GM21825 (cell line): ENCODE measurements at regions not wholly inside any gene's neighbourhood (a gene's known extent, or its start where the extent isn't known, plus 50 kb on each side); places are given as distances from the start of the nearest gene placed in this dataset.

Source experiments
- ATAC-seq: cut with Tn5 transposase; IDR thresholded peaks from one replicate; pipeline ENCODE4 v1.9.1; 2021; ENCODE audit warnings: mild to moderate bottlenecking, moderate library complexity; ENCODE audit not compliant: unreplicated experiment

DNA sequence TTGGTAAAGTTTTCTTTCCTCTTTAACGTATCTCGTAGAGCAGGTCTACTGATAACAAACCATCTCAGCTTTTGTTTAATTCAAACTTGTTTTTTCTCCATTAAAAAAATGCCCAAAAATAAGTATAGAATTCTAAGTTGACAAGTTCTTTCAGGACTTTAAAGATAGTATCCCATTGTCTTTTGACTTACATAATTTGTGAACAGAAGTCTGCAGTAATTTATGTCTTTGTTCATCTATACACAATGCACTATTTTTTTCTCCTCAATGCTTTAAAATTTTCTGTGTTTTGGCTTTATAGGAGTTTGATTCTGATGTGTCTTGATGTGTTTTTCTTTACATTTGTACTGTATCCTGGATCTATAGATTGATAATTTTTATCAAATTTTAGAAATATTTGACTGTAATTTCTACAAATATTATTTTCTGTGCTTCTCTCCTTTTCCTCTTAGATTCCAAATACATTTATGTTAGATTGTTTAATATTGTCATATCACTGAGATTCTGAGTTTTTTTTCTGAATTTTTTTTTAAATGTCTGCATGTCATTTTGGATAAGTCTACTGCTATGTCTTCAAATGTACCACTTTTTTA is 143.3 kb downstream of the FTCDNL1 start:
- ATAC-seq, result no peak

DNA sequence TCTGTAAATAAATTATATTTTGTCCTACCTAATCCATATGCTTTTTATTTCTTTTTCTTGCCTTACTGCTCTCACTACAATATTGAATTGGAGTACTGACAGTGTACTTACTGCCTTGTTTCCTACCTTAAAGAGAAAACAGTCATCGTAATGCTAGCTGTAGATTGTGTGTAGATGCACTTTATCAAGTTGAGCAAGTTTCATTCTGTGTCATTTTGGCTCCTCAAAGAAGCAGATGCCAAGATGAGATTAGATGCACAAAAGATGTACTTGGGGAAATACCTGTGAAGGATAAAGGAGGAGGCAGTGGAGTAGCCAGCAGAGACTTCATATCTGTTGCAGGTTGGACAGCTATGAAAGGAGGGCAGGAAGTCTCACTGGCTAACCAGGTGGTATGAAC is 145.5 kb downstream of the FTCDNL1 start:
- ATAC-seq, result no peak

DNA sequence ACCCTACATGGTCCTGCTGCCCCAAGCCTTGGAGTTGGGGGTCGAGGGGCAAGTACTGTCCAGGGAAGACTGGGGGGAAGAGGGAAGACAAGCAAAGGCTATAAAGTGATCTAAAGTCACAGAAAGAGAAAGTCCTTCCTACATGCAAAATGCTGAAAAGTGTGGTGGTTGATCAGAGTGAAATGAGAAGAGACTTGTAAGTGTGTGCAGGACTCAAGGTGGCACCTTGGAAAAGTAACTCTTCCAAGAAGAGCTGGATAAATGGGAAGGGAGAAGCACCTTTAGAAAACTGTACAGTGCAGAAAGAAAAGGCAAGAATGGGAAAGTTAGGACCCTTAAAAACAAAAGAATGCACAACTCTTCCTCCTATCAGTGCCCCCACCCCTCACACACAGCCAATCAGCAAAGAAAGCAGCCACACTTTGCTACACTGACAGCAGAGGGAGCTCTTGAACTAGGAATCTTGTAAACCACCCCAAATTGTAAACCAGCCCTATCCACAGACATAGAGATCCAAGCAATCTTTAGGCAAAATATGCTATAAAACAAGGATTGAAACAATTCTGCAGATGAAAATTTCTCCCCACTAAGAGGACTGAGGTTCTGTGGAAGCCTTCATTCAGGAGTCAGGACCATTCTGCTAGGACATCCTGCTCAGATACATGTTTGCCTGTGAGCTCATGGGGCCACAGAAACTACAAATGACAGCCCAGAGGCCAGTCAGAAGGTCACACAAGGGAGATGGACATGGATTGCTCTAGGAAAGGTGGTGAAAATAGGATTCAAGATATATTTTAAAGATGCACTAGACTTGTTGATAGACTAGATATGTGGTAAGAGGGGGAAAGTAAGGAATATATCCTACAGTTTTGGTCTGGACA is 146.4 kb downstream of the FTCDNL1 start:
- ATAC-seq, result no peak

DNA sequence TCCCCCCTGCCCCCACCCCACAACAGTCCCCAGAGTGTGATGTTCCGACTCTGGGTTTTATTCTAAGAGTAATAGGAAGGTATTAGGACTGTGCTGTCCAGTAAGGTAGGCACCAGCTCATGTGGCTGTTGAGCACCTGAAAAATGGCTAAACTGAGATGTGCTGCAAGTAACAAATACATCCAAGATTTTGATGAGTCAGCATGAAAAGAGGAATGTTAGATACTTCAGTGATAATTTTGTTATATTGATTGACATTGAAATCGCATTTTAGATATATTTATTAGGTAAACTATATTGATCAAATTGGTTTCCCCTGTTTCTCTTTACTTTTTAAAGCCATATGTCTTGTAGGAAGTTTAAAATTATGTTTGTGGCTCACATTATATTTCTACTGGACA is 147.8 kb downstream of the FTCDNL1 start:
- ATAC-seq, result no peak

DNA sequence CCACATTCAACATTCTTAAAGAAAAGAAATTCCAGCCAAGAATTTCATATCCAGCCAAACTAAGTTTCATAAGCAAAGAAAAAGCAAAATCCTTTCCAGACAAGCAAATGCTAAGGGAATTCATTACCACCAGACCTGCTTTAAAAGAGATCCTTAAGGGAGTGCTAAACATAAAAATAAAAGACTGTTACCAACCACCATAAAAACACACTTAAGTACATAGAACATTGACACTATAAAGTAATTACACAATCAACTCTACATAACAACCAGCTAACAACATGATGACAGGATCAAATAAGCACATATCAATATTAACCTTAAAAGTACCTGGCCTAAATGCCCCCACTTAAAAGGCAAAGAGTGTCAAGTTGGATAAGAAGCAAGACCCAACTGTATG is 153.5 kb downstream of the FTCDNL1 start:
- no peak for ATAC-seq

DNA sequence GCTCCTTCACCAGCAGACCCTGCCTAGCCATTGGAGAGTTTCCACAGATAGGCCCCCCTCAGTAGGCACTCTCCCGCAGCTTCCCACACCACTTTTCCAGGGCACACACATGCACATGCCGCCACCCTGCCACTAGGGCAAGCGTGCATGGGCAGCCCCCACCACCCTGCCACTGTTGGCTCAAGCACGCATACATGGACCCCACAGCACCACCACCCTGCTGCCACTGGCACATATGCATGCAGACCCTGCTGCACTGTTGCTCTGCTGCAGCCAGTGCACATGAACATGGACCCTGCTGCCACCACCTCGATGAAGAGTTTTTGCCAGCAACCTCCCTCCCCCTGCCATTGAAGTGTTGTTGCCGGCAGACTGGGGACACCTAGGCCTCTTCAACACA is 154.9 kb downstream of the FTCDNL1 start:
- no peak for ATAC-seq

DNA sequence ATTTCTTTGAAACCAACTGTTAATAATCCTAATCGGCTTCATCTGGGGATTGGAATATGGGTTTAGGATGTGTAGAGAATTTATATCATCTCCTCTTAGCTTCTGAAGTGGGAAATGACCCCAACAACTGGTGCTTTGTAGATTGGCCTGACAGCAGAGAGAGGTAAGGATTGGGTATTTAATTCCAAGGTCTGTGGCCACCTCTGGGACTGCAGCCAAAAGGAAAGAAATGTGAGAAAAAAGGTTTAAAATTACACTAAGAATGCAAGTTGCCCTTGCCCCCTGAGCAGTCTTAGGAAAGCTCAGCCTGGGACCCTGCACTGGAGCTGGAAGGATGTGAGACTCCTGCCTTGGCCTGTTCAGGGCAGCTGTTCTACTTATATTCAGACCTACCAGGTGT is 157.1 kb downstream of the FTCDNL1 start:
- ATAC-seq, result no peak

DNA sequence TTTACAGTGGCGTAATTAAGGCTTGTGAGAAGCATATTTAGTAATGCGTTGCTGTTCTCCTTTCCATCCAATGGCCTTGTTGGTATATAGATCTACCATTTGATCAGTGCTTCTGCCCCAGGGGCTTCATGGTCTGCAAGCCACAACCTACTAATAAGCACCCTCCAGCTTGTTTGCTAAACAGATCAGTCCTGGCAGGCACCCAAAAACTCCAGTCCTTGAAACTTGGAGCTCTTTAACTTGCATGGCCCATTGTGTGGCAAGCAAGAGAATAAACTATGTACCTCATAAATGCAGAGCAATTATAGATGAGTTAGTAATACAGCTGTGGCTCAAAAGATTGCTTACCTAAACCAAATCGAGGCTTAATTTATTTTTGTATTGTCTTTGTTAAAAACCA is 158.5 kb downstream of the FTCDNL1 start:
- no peak for ATAC-seq

DNA sequence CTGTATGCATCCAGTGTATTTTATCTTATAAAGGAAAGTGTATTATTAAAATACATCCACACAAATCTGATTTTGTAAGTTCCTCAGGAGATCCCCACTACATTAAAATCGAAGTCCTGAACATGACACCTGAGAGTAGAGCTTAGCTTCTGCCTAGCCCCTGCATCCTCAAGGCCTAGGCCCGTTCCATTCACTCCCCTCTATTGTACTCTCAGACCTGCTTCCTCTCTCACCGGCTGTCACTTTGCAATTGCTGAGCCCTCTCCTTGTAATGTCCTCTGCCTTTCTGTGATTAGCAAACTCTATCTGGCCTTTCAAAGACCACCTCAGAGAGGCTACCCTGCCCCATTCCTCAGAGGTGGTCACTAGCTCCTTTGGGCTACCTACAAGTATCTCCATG is 160.8 kb downstream of the FTCDNL1 start:
- ATAC-seq, result no peak

DNA sequence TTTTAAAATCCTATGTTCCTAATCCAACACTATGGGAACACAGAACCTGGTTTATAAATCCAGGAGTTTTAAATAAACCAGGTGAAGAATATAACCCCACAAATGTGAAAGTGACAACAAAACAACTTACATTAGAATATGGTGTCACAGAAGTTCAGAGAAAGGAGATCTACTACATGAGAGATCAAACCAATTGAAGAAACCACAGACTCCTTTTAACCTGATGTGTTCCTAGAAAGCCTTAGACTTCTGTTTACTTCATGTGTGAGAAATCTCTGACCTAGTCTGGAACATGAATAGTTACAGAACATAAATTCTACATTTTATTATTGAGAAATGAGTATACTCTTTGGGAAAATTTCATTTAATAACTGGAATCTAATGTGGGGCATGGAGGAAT is 165.3 kb downstream of the FTCDNL1 start:
- ATAC-seq, result no peak

DNA sequence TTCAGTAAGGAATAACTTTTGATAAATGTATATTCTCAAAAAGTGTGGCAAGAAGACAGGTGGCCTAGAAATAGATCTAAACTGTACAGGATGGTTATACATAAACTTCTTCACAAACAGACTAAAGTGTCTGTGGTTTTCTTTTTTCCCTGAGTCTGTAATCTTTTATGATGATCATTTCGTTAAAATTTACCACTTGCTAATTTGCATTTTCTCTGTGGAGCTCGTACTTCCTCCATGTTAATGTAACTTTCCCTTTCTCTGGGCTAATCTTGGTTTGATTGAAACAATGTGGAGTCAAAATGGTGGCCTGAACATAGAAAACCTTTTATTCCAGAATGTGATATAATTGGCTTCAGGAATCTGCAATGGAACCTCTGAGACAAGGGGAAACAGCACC is 166.2 kb downstream of the FTCDNL1 start:
- ATAC-seq, result peak; percentile 58

DNA sequence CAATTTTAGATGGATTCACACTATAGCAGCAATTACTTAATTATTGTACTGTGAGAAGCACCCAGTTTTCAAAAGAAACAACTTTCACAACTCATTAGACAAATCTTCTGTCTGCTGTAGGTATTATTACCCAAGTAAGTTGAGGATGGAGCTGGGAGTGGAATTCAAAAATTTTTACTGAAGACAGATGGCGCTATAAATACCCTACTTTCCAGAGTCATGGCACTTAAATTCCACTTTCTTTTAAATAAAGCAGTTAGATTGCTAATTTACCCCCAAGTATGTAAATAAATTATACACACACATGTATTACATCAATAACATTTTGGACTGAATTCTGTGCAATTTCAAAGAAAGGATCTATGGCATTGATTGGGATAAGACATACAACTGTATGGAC is 166.8 kb downstream of the FTCDNL1 start:
- ATAC-seq, result no peak

DNA sequence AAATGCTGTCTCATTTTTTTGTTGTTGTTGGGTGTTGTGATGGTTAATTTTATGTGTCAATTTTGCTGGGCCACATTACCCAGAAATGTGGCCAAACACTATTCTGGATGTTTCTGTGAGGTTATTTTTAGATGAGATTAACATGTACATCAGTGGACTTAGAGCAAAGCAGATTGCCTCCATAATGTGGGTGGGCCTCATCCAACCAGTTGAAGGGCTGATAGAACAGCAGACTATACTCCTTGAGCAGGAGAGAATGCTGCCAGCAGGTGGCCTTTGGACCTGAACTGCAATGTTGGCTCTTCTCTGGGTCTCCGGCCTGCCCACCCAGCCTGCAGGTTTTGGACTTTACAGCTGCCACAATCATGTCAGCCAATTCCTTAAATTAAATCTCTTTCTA is 169.0 kb downstream of the FTCDNL1 start:
- no peak for ATAC-seq

DNA sequence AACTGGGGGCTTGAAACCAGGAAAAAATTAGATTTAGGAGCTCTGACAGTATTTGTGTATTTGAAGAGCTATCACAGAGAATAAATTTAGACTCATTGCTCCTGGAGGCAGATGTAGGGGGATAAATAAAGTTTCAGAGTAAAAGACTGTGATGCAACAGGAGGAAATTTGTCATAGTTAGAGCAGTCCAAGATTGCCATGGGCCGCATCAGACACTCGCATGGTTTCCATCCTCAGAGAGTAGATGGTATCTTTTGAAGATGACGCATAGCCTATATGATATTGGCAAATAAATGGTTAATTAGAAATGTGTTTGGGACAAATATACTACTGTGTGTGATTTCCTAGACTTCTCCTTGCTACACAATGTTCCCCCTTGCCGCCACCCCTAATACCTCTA is 170.5 kb downstream of the FTCDNL1 start:
- no peak for ATAC-seq

DNA sequence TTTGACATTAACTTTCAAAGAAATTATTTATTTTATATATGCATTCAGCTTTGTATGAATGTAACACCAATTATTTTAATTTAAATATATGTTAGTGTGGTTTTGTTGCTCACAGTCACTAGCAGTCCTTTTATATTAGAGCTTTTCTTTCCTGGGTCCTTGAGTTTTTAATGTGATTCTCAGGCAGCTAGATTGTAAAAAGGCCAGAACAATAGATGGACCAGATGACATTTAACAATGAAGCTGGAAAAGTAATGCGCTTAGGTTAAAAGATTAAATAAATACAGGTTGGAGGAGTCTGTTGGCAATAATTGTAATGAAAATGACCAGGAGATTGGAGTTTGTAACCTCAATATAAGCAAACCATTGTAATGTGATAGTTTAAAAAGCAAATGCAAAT is 171.1 kb downstream of the FTCDNL1 start:
- ATAC-seq, result no peak

DNA sequence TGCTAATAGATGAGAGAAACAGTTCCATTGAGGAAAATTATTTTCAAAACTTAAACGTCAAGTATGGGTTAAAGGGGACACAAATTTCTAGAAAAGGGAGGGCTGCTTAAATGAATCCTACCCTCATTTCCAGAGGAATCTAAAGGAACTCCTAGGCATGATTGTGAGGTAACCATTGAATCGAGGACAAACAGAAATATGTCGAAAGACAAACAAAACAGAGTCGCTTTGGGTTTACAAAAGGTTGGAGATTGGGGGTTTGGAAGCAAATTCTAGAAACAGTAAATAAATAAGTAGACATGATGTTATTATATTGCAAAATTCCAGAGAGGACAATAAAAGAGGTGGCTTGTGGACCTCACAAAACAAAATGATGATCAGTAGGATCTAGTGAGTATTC is 173.1 kb downstream of the FTCDNL1 start:
- no peak for ATAC-seq

DNA sequence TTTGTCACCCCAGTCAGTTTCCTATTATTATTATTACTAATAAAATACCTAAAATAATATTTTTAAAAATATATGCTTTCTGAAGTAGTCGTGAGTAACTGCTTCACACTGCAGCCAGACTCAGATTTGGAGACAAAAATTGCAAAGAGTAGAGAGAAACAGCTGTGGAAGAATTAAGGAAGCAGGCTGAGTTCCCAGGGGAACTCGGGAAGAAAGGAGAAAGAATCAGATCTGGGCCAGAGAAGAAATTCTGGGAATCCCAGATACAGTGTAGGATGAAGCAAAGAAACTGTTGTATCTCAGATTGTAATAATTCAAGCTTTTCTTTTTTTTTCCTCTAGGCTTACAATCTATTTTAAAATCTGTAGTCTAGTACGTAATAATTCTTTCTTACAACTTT is 182.3 kb downstream of the FTCDNL1 start:
- no peak for ATAC-seq

DNA sequence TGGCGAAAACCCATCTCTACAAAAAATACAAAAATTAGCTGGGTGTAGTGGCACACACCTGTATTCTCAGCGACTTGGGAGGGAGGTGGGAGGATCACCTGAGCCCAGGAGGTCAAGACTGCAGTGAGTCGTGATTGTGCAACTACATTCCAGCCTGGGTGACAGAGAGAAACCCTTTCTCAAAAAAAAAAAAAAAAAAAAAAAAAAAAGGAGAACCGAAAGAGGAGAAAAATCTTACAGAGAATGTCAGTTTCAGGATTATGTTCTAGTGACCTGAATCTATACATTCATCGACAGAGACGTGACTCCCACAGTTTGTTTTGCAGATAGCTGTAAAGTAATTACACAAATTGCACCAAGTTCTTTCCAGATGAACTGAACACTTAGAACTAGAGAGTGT is 187.8 kb downstream of the FTCDNL1 start:
- ATAC-seq, result peak; percentile 60

DNA sequence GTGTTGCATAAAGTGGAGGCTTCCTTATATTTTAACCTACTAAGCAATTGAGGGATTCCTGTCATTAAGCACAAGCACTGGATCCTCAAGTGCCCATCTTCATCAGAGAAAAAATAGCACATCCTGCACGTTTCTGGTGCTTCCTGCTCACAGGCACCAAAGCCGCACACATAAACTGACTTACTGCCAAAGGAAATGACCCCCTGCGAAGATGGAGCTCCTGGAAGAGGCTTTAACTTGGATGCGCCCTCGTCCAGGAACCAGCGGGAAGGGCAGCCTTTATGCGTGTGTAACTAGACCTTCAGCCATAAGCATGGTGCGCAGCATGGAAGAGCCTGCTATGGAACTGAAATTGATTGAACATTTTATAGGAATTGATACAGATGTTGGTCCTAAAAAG is 188.7 kb downstream of the FTCDNL1 start:
- no peak for ATAC-seq

DNA sequence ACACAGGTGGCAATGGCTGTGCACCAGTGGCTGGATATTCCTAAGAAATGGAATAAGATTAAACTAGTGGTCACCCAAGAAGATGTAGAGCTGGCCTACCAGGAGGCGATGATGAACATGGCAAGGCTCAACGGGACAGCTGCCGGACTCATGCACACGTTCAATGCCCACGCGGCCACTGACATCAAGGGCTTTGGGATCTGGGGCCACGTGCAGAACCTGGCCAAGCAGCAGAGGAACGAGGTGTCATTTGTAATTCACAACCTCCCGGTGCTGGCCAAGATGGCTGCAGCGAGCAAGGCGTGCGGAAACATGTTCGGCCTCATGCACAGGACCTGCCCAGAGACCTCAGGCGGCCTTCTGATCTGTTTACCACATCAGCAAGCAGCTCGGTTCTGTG is 190.8 kb downstream of the FTCDNL1 start:
- ATAC-seq, result no peak

DNA sequence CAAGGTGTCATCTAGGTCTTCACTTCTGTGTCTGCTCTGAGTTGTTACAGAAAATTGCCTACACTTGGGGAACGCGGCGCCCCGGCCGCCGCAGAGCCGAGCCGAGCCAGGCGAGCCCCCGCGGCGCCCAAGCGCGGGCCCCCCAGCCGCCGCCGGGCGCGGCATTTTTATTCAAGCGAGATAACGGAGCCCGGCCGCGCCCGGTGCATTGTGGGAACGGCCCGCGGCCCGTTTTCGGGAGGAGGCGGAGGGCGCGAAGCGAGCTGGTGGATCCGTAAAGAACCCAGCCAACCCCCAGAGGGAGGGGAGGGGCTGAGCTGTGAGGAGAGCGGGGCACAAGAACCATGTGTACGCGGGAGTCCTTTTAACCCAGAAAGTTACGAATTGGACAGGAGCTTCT is 191.8 kb downstream of the FTCDNL1 start:
- ATAC-seq, result no peak

DNA sequence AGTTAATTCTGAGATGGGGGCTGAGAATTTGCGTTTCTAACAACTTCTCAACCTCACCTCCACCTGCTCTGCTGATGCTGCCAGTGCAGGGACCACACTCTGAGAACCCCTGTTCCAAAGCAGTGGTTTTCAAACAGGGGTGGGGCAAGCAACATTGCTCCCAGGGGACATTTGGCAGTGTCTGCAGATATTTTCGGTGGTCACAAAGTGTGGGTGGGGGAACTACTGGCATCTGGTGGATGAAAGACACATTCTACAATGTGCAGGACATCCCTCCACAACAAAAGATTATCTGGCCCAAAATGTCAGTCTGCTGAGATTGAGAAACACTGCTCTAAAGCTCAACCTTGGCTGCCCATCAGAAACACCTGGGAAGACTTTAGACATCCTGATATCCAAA is 188.7 kb upstream of the SATB2 start:
- ATAC-seq, result peak; percentile 83

DNA sequence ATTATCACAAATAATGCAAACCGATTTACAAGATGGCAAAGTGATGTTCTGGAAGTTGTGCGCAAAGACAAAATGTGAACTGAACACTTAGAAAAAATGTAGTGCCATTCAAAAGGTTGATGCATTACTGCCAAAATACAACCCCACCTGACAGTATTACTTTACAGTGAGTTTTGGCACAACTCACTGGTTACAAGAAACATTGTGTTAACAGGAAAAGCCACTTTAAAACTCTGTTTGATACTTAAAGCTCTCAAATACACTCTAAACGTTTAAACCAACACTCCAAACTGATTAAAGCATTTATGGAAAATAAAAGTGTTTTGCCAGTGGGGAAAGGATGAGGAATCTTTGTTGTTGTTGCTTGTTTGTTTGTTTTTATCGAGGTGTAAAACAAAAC is 173.4 kb upstream of the SATB2 start:
- ATAC-seq, result no peak
